ENCODE measurements at regions not wholly inside any gene's neighbourhood (a gene's known extent, or its start where the extent isn't known, plus 50 kb on each side); places are given as distances from the start of the nearest gene placed in this dataset.

- Mint-ChIP-seq H3K36me3 (ENCODE audit: insufficient read depth, unreplicated experiment) (no peaks in the 10 kb centered on the region), H3K27ac (ENCODE audit: unreplicated experiment) (no peak overlapping the region)
These were observed 122.8 kb upstream of the GDF10 start for GRCh38 chr10:47176903-47177868.

GRCh38 chr10:47178537-47179290 lies 121.3 kb upstream of the GDF10 start:
- H3K4me3 Mint-ChIP-seq (ENCODE audit: low read depth, unreplicated experiment), result no peak overlapping the region
- TF ChIP-seq CTCF (IDR thresholded peaks at IDR 0.05; ENCODE audit: unreplicated experiment), result no peak
- peaks cover 26% of the 10 kb centered on the region for H3K27me3 Mint-ChIP-seq (ENCODE audit: unreplicated experiment)
- no peaks in the 10 kb centered on the region for H3K36me3 Mint-ChIP-seq (ENCODE audit: insufficient read depth, unreplicated experiment)
- H3K4me1 Mint-ChIP-seq (ENCODE audit: low read depth, unreplicated experiment), result no peaks in the 10 kb centered on the region
- H3K27ac Mint-ChIP-seq (ENCODE audit: unreplicated experiment), result no peak overlapping the region
- CTCF ChIA-PET, result interaction anchor here (0.5 kb wide), 1 partner anchor 1507 kb away, joined by 3 read pairs; no protein-coding TSS in a partner anchor
- no peak for DNase-seq
- no TSS peak for BruUV-seq (replicated peaks)
- intact Hi-C loops (cut with micrococcal nuclease; ENCODE audit: unreplicated experiment), result no loop called here
- H3K9me3 Mint-ChIP-seq (ENCODE audit: low read depth, unreplicated experiment), result no peaks in the 10 kb centered on the region

More at GRCh38 chr10:47176903-47177868, 122.8 kb upstream of the GDF10 start:
- no peak for TF ChIP-seq CTCF (IDR thresholded peaks at IDR 0.05; ENCODE audit: unreplicated experiment)
- intact Hi-C loops (cut with micrococcal nuclease; ENCODE audit: unreplicated experiment), result no loop called here
- no TSS peak for BruUV-seq (replicated peaks)
- CTCF ChIA-PET, result no interaction called here
- no peak for DNase-seq
- Mint-ChIP-seq H3K4me1 (ENCODE audit: low read depth, unreplicated experiment) (no peaks in the 10 kb centered on the region), H3K27me3 (ENCODE audit: unreplicated experiment) (peaks cover 26% of the 10 kb centered on the region), H3K4me3 (ENCODE audit: low read depth, unreplicated experiment) (no peak overlapping the region), H3K9me3 (ENCODE audit: low read depth, unreplicated experiment) (no peaks in the 10 kb centered on the region)

DNA sequence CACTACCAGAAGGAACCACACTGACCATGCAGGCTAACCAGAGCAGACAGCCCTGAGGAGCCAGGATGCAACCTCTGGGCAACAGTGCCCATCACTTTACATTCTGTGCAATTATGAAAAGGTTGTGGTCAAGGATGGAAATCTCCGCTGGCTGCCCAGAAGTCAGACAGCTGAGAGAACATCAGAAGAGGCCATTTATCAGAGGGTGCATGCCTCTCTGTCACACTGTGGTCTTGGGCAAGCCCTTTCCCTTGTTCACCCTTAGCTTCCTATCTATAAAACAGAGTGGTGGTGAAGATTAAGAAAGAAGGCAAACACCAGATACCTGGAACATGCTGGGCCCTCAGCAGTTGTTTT lies 120.7 kb upstream of the GDF10 start:
- Mint-ChIP-seq H3K36me3 (ENCODE audit: insufficient read depth, unreplicated experiment) (no peaks in the 10 kb centered on the region), H3K4me3 (ENCODE audit: low read depth, unreplicated experiment) (no peak overlapping the region), H3K9me3 (ENCODE audit: low read depth, unreplicated experiment) (no peaks in the 10 kb centered on the region), H3K27me3 (ENCODE audit: unreplicated experiment) (peaks cover 26% of the 10 kb centered on the region), H3K4me1 (ENCODE audit: low read depth, unreplicated experiment) (no peaks in the 10 kb centered on the region), H3K27ac (ENCODE audit: unreplicated experiment) (no peak overlapping the region)
- intact Hi-C loops (cut with micrococcal nuclease; ENCODE audit: unreplicated experiment), result no loop called here
- BruUV-seq (replicated peaks), result no TSS peak
- no peak for DNase-seq
- CTCF ChIA-PET, result interaction anchor here (0.5 kb wide), 1 partner anchor 1507 kb away, joined by 3 read pairs; no protein-coding TSS in a partner anchor
- TF ChIP-seq CTCF (IDR thresholded peaks at IDR 0.05; ENCODE audit: unreplicated experiment), result no peak

DNA sequence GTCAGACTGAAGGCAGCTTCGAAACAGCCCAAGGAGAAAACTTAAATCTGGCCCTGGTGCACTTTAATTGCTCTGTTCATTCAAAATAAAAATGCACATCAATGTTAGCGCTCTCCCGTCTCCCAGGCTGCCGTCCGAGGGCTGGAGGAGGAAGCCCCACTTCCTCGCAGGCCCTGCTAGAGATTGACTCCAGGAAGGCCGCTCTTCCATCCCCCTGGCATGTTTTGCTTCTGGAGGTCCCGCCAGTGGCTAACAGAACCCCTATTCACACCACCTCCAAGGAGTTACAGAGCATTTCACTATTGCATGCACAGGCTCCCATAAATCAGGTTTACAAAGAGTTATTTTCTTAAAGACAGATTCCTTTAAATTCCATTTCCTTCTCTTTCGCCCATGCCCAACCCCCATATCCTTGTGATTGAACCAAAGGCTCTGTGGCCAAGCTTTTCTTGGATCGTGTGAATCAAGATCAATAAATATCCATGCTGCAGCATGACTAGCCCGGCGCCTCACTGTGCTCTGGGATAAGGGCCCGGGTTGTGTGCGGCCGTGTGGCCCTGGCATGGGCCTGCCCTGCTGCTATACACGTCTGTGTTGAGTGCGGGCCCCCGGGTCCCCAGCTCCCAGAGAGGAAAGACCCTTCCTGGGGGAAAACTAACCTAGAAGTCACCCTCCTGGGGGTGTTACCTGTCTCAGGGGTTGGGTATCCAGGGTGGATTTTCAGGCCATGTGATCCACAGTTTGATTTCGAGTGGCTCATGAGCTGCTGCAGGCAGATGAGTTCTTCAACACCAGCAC lies 118.7 kb upstream of the GDF10 start:
- Mint-ChIP-seq H3K9me3 (ENCODE audit: low read depth, unreplicated experiment) (no peaks in the 10 kb centered on the region), H3K27me3 (ENCODE audit: unreplicated experiment) (peaks cover 26% of the 10 kb centered on the region), H3K4me3 (ENCODE audit: low read depth, unreplicated experiment) (no peak overlapping the region), H3K4me1 (ENCODE audit: low read depth, unreplicated experiment) (no peaks in the 10 kb centered on the region), H3K27ac (ENCODE audit: unreplicated experiment) (no peak overlapping the region), H3K36me3 (ENCODE audit: insufficient read depth, unreplicated experiment) (no peaks in the 10 kb centered on the region)
- BruUV-seq (replicated peaks), result no TSS peak
- intact Hi-C loops (cut with micrococcal nuclease; ENCODE audit: unreplicated experiment), result no loop called here
- no peak for DNase-seq
- CTCF ChIA-PET, result no interaction called here
- TF ChIP-seq CTCF (IDR thresholded peaks at IDR 0.05; ENCODE audit: unreplicated experiment), result no peak

Measured in Calu3 (cell line).